ENCODE measurements at regions not wholly inside any gene's neighbourhood (a gene's known extent, or its start where the extent isn't known, plus 50 kb on each side); places are given as distances from the start of the nearest gene placed in this dataset.

DNA sequence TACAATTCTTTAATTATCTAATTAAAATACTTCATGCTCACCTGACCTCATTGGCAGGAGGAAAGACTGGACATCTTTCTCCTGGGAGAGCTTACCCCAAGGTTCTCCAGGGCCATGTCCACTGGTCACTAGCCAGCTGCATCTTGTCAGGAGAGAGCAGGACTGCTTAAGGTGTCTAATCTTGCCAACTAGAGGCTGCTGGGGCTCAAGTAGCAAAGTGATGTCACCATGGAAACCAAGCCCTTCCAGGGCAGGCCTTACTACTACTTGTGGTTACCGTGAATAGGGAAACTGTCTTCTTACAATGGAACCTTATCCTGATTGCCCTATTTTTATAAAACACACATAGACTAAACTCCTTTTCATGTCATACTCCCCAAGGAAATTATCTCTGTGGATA is 376.4 kb downstream of the SNAPC1 start:
- Mint-ChIP-seq H3K36me3 (no peaks in the 10 kb centered on the region), H3K4me1 (no peaks in the 10 kb centered on the region), H3K9me3 (no peaks in the 10 kb centered on the region), H3K27me3 (ENCODE audit: low read depth in 3 of 3) (peaks cover 2 to 10% (median 4%) of the 10 kb centered on the region in 3 donors), H3K4me3 (no peak overlapping the region), H3K27ac (no peak overlapping the region)
- DNase-seq, result no peak

DNA sequence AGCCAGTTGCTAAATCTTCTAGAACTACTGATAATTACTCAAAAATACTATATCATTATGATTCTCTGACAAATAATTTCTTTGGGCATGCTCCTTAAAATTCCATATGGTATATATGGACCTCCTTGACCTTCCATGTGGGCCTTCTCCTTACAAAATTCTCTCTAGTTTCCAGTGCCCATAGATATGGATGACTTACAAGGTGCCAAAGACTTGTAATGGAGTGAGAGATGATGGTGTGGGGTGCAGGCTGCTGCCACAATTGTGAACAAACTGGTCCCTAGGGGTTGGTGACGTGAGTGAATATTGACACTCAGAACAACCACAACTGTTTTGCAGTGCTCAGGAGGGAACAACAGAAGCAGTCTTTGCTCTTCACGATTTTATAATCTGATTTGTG is 378.9 kb downstream of the SNAPC1 start:
- Mint-ChIP-seq H3K4me3 (no peak overlapping the region), H3K4me1 (no peaks in the 10 kb centered on the region), H3K9me3 (peaks cover 0 to under 1% (median 0%) of the 10 kb centered on the region in 6 donors), H3K36me3 (no peaks in the 10 kb centered on the region), H3K27ac (no peak overlapping the region), H3K27me3 (ENCODE audit: low read depth in 3 of 3) (peaks cover 5 to 9% (median 7%) of the 10 kb centered on the region in 3 donors)
- no peak for DNase-seq

DNA sequence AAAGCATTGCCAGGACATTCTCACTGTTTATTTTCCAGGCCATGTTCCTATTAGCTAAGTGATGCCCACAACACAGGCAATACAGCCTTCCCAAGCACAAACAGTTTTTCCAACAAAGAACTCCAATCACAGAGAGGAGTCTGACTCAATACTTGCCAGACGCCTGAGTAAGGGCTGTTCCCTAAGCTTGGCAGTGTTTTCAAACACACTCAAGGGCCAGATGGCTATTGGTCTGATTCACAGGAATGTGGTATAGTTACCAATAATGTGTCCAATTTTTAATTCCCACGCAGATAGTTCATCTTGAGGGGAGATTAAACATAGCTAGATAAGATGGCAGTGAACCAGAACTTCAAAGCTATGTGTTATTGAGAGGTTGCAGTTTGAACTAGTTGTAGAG is 381.0 kb downstream of the SNAPC1 start:
- Mint-ChIP-seq H3K27me3 (ENCODE audit: low read depth in 3 of 3) (peaks cover 6 to 12% (median 9%) of the 10 kb centered on the region in 3 donors), H3K4me3 (no peak overlapping the region), H3K9me3 (peaks cover 6 to 20% (median 12%) of the 10 kb centered on the region in 6 donors), H3K27ac (no peak overlapping the region), H3K4me1 (no peaks in the 10 kb centered on the region), H3K36me3 (peaks cover 0 to 7% (median 0%) of the 10 kb centered on the region in 3 donors)
- no peak for DNase-seq

DNA sequence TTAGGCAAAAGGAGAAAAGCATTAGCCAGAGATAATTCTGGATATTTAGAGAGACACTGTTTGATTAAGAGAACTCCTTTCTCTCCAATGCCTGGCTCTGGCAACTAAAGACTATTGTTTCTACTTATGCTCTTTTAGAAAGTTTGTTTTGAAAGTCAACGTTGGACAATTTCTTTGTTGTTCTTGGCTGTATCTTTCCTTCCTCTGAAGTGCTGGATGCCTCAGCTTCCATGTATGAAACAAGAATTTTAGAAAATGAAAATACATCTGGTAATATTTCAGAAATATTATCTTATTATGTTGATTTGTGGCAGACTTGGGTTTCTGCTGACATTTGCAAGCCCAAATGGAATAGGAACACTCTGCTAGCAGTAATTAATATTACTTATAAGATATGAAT is 382.6 kb downstream of the SNAPC1 start:
- Mint-ChIP-seq H3K9me3 (peaks cover 6 to 27% (median 13%) of the 10 kb centered on the region in 6 donors), H3K27ac (no peak overlapping the region), H3K27me3 (ENCODE audit: low read depth in 3 of 3) (peaks cover 6 to 12% (median 12%) of the 10 kb centered on the region in 3 donors), H3K36me3 (peaks cover 0 to 7% (median 0%) of the 10 kb centered on the region in 3 donors), H3K4me1 (no peaks in the 10 kb centered on the region), H3K4me3 (no peak overlapping the region)
- DNase-seq, result no peak

DNA sequence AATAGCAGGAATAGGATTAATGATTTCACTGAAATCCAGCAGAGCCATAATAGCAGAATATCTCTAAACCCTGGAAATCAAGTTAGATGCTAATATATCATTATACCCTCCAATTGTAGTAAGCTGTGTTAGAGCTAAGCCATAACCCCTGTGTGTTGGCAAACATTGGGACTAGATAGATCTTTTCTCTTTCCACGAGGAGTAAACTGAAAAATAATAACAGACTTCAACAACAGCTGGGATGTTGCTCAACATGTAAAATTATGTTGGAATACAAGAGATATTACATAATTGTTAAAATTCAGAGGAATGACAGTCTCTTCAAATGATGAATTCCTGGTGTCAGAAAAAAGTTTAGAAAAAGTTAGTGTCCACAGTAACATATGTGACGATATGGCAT is 383.8 kb downstream of the SNAPC1 start:
- H3K9me3 Mint-ChIP-seq, result peaks cover 6 to 27% (median 13%) of the 10 kb centered on the region in 6 donors
- peaks cover 6 to 12% (median 10%) of the 10 kb centered on the region in 3 donors for H3K27me3 Mint-ChIP-seq (ENCODE audit: low read depth in 3 of 3)
- no peak overlapping the region for H3K4me3 Mint-ChIP-seq
- H3K27ac Mint-ChIP-seq, result no peak overlapping the region
- peaks cover 0 to 7% (median 0%) of the 10 kb centered on the region in 3 donors for H3K36me3 Mint-ChIP-seq
- no peaks in the 10 kb centered on the region for H3K4me1 Mint-ChIP-seq
- no peak for DNase-seq

DNA sequence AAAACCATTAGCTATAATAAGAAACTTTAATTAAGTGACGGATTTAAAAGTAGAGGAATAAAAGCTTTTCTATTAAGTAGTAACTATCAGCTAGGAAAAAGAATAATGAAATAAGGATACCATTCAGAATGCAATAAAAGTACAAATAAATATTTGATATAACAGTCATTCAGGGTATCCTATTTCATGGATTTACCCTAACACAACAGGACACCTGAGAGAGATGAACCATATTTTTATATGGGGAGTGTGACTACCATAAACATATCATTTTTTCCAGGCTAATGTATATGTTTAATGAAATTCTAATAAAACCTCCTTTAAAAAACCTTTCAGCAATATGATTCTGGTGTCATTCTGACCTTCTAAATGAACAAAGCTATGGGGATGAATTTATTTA is 393.8 kb downstream of the SNAPC1 start:
- Mint-ChIP-seq H3K9me3 (no peaks in the 10 kb centered on the region), H3K27me3 (ENCODE audit: low read depth in 3 of 3) (peaks cover 2 to 11% (median 10%) of the 10 kb centered on the region in 3 donors), H3K27ac (no peak overlapping the region), H3K36me3 (no peaks in the 10 kb centered on the region), H3K4me3 (no peak overlapping the region), H3K4me1 (no peaks in the 10 kb centered on the region)
- no peak for DNase-seq

DNA sequence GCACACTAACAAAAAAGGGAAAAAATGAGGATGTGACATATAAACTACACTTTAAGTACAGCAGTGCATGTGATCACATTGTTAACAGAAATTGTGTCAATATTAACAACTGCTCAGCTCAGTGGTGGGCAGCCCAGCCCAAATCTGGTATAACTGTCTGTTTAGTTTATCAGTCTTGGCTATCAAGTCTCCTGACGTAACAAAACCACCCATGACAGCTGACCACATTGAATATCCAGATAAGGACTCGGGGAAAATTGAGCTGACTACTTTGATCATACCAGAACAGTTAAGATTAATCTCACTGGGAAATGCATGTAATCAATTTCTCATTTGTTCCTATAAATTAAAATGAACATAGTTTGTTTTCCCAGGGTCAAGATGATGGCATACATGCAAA is 396.6 kb downstream of the SNAPC1 start:
- no peaks in the 10 kb centered on the region for H3K9me3 Mint-ChIP-seq
- DNase-seq, result no peak
- no peak overlapping the region for H3K27ac Mint-ChIP-seq
- no peaks in the 10 kb centered on the region for H3K36me3 Mint-ChIP-seq
- H3K4me1 Mint-ChIP-seq, result no peaks in the 10 kb centered on the region
- H3K27me3 Mint-ChIP-seq (ENCODE audit: low read depth in 3 of 3), result peaks cover 7 to 14% (median 13%) of the 10 kb centered on the region in 3 donors
- H3K4me3 Mint-ChIP-seq, result no peak overlapping the region

DNA sequence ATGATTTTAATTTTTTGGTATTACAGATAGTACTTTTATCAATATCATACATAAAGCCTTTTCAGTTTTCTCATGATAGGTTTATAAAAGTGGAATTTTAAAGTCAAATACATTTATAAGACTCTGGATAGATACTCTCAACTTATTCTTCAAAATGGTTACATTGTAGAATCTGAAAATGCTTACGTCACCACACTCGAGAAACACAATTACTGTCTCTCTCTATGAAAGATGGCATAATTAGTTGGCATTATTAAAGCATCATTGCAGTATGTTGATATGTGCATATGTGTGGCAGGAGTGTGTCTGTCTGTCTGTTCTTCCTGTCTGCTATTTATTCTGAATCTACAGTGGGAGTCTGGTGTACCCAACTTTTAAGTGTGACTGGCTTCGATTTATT is 397.1 kb downstream of the SNAPC1 start:
- H3K27ac Mint-ChIP-seq, result no peak overlapping the region
- no peaks in the 10 kb centered on the region for H3K36me3 Mint-ChIP-seq
- H3K27me3 Mint-ChIP-seq (ENCODE audit: low read depth in 3 of 3), result peaks cover 7 to 14% (median 13%) of the 10 kb centered on the region in 3 donors

DNA sequence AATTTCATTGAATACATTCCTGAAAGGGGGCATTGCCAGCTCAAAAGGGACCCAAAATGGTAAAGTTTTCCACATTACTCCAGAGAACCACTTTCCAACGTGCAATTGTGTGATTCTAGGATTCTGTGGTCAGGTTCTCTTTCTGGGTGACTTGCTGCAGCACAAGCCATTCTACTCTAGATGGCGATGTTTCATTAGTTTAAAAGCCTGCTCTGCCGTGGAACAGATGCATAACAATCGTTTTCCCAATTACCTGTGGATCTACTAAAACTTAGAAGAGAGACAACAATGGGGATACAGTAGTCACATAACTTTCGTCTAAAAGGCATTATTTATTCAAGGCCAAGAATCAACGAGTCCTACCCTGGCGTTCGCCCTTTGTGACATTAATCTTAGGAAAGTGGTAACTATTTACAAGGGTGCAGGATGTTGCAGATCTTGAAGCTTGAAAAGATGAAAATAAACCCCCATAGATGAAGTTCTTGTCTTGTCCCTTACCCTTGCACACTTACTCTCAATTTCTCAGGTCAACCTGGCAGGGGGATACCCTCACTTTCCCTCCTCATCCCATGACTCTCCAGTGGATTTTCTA is 400.9 kb downstream of the SNAPC1 start:
- DNase-seq, result peak; percentile 3 to 17 (median 5)
- Mint-ChIP-seq H3K9me3 (no peaks in the 10 kb centered on the region), H3K4me3 (no peak overlapping the region), H3K27me3 (ENCODE audit: low read depth in 3 of 3) (peaks cover 7 to 11% (median 10%) of the 10 kb centered on the region in 3 donors), H3K4me1 (no peaks in the 10 kb centered on the region), H3K27ac (no peak overlapping the region), H3K36me3 (no peaks in the 10 kb centered on the region)

More for the DNA sequence above, 397.1 kb downstream of the SNAPC1 start:
- Mint-ChIP-seq H3K9me3 (no peaks in the 10 kb centered on the region), H3K4me1 (no peaks in the 10 kb centered on the region), H3K4me3 (no peak overlapping the region)
- DNase-seq, result no peak

DNA sequence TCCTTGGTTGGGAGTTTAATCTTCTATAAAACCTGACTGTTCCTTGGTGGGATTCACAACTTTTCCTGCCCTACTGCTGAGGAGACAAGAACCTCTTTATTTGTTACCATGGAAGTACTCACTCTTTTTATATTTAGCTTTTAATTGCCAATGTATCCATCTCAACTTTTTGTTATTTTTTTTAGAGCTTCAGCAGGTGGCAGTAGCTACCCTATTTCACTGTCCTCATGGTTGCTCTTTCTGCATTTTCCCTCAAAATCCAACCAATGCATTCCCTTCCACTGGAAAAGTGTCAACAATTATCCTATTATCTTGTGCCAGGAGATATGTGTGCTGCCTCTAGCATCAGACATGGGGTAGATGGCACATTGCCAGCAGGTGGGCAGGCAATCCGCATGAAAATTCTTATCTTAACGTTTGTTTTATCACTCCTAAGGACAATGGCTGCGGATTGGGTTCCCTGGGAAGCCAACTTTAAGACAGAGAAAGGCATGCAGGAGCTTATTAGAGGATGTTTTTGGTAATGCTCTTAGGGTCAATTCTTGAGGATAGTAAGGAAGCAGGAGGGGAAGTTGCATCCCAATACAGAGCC is 406.4 kb downstream of the SNAPC1 start:
- Mint-ChIP-seq H3K4me1 (no peaks in the 10 kb centered on the region), H3K4me3 (no peak overlapping the region), H3K27ac (no peak overlapping the region), H3K36me3 (no peaks in the 10 kb centered on the region), H3K9me3 (no peaks in the 10 kb centered on the region), H3K27me3 (ENCODE audit: low read depth in 3 of 3) (peaks cover 5 to 6% (median 5%) of the 10 kb centered on the region in 3 donors)
- no peak for DNase-seq

DNA sequence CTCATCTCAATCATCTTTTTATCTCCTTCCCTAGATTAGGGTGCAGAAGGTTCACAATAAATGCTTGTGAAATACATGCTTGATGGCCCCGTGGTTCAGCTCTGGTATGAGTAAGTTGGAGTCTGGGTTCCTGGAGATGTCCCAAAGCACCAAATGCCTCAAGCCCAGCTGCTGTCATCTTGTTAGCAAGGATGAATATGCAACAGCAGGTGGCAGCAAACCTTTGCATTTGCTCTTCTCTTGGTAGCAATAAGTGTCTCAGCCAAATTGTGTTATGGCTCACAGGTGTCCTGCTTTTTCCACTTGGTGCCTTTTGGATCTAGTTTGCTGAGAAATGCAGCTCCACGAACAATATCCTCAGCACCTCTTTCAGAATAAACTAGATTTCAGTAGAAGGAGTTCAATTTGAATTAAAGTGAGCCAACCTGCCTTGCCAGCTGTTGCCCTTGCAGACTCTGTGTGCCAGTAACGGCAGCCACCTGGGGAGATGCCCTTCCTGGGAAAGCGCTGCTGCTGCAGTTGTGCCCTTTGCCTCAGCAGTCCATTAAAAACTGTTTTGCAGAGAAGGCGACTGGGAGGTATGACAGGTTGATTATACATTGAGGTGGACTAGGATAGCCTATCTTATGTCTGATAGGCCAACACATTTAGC is 417.3 kb downstream of the SNAPC1 start:
- Mint-ChIP-seq H3K27ac (no peak overlapping the region), H3K27me3 (ENCODE audit: low read depth in 3 of 3) (peaks cover 5 to 10% (median 6%) of the 10 kb centered on the region in 3 donors), H3K9me3 (peaks cover 0 to 5% (median 2%) of the 10 kb centered on the region in 6 donors), H3K4me1 (no peaks in the 10 kb centered on the region), H3K4me3 (no peak overlapping the region), H3K36me3 (no peaks in the 10 kb centered on the region)
- peak in 1 of 3 donors; percentile 6 for DNase-seq

DNA sequence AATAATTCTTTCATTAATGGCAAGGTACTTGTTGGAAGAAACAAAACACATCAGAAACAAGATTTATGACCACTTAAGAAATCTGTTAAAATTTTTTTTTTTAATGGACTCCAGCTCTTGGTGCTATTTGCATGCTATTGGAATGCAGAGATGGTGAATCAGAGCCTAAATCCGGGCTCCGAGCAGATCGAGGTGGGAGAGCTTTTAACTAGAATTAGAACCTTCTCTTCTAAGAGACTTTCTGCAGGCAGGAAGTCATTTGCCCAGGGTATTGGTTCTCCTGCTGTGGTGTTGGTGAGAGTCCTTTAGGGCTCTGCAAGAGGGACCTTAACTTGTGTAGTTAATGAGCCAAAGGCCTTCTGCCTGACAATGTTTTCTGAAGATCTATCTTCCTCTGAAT is 419.4 kb downstream of the SNAPC1 start:
- Mint-ChIP-seq H3K4me3 (no peak overlapping the region), H3K27me3 (ENCODE audit: low read depth in 3 of 3) (peaks cover 7 to 12% (median 10%) of the 10 kb centered on the region in 3 donors), H3K4me1 (no peaks in the 10 kb centered on the region), H3K36me3 (no peaks in the 10 kb centered on the region), H3K9me3 (no peaks in the 10 kb centered on the region), H3K27ac (no peak overlapping the region)
- no peak for DNase-seq

DNA sequence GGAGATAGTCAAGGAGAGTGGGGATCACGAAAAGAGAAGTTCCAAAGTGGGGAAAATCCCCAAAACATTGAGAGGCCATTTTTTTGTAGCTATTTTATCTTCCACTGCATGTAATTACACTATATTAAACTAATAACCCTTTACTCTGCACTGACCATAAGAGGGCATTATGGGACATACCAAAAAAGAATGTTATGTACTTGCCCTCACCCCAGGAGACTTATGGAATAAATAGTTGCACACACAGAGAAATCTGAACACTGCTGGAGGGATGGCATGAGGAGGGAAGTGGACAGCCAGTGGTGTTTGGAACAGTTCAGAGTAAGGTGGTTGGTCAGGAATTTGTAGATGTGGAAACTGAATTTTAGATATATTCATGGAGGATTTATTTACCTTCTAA is 422.9 kb downstream of the SNAPC1 start:
- Mint-ChIP-seq H3K4me1 (no peaks in the 10 kb centered on the region), H3K36me3 (no peaks in the 10 kb centered on the region), H3K27me3 (ENCODE audit: low read depth in 3 of 3) (peaks cover 4 to 17% (median 12%) of the 10 kb centered on the region in 3 donors), H3K9me3 (peaks cover 0 to 3% (median 0%) of the 10 kb centered on the region in 6 donors), H3K27ac (no peak overlapping the region), H3K4me3 (no peak overlapping the region)
- DNase-seq, result no peak

DNA sequence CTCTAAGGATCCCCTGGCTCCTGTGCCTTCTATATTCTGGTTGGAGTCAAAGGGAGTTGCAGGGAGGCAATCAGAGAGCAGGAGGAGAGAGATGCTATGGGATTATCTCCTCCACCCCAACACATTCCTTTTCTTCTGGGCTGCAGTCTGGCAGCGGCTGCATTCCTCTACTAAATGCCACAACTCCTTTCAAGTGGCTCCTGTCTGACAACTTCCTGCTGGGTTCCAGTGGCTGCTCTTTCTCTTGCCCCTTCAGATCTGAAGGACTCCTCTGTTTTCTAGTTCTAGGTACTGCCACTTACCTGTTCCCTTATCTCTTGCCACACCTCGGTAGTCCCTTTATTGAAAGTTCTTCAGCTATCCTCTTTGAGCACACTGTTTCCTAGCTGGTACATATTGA is 425.0 kb downstream of the SNAPC1 start:
- peaks cover 4 to 15% (median 14%) of the 10 kb centered on the region in 3 donors for H3K27me3 Mint-ChIP-seq (ENCODE audit: low read depth in 3 of 3)
- H3K27ac Mint-ChIP-seq, result no peak overlapping the region
- H3K4me3 Mint-ChIP-seq, result no peak overlapping the region
- H3K9me3 Mint-ChIP-seq, result peaks cover 0 to 3% (median 0%) of the 10 kb centered on the region in 6 donors
- no peaks in the 10 kb centered on the region for H3K36me3 Mint-ChIP-seq
- no peaks in the 10 kb centered on the region for H3K4me1 Mint-ChIP-seq
- no peak for DNase-seq
